AG04450 (cell line): ENCODE measurements at regions not wholly inside any gene's neighbourhood (a gene's known extent, or its start where the extent isn't known, plus 50 kb on each side); places are given as distances from the start of the nearest gene placed in this dataset.

ENCODE experiments used
- CTCF ChIA-PET: fragments of 300-600, 350-600 bp; formaldehyde crosslinking; extraction: SDS; loops from one replicate; lab custom pipeline; 2022; ENCODE audit warnings: antibody characterized with exemption, inconsistent platforms; lab: Charles Lee
- POLR2A ChIA-PET: fragments of 350-600 bp; formaldehyde crosslinking; extraction: SDS; loops from one replicate; lab custom pipeline; 2021; ENCODE audit warnings: antibody characterized with exemption, inconsistent platforms; lab: Yijun Ruan, JAX
- DNase-seq: peaks from one replicate; pipeline ENCODE4 v3.0.0-alpha.2; 2011; ENCODE audit warnings: low read depth, low spot score
- H3K27ac ChIP-seq: one replicate; pipeline ENCODE4 v1.5.1; 2012; ENCODE audit warnings: low read depth, low read length, control low read depth
- H3K27me3 ChIP-seq: one replicate; pipeline ENCODE4 v1.6.0; 2012; ENCODE audit warnings: low read length; ENCODE audit not compliant: control insufficient read depth, insufficient read depth
- H3K4me3 ChIP-seq: 2 replicates; pipeline ENCODE4 v1.5.1; 2011; ENCODE audit warnings: mild to moderate bottlenecking, low read depth, low read length, control low read depth
- H3K9me3 ChIP-seq: 2 replicates; pipeline ENCODE4 v1.5.1; 2012; ENCODE audit warnings: low read length; ENCODE audit not compliant: control insufficient read depth, insufficient read depth
- CTCF ChIP-seq: IDR thresholded peaks from 2 replicates; pipeline ENCODE4 v1.5.1; 2011; ENCODE audit warnings: low read depth, low read length, control low read depth, inconsistent platforms

GRCh38 chrY:8566198-8566597, 771.1 kb upstream of the TSPY4 start:
- H3K27ac ChIP-seq: no peak overlapping the region
- no peaks in the 10 kb centered on the region for H3K27me3 ChIP-seq
- no peak for DNase-seq
- no peak for TF ChIP-seq CTCF
- ChIA-PET POLR2A (no interaction called here), CTCF (no interaction called here)
- H3K4me3 ChIP-seq: no peak overlapping the region
- H3K9me3 ChIP-seq: no peaks in the 10 kb centered on the region; the same call in 1 of the 2 replicates

GRCh38 chrY:8570384-8570783, 766.9 kb upstream of the TSPY4 start:
- no peak for DNase-seq
- Histone ChIP-seq H3K4me3 (no peak overlapping the region), H3K9me3 (no peaks in the 10 kb centered on the region), H3K27ac (no peak overlapping the region), H3K27me3 (no peaks in the 10 kb centered on the region)
- ChIA-PET CTCF (no interaction called here), POLR2A (no interaction called here)
- no peak for TF ChIP-seq CTCF

- H3K9me3 ChIP-seq: no peaks in the 10 kb centered on the region
- no peak for DNase-seq
- no peaks in the 10 kb centered on the region for H3K27me3 ChIP-seq
- ChIA-PET POLR2A (no interaction called here), CTCF (no interaction called here)
- no peak overlapping the region for H3K27ac ChIP-seq
- no peak for TF ChIP-seq CTCF
- no peak overlapping the region for H3K4me3 ChIP-seq
Measured at GRCh38 chrY:8572916-8573315, 764.3 kb upstream of the TSPY4 start.

- no peak for TF ChIP-seq CTCF
- ChIA-PET CTCF (no interaction called here), POLR2A (no interaction called here)
- Histone ChIP-seq H3K9me3 (peaks cover 3% of the 10 kb centered on the region; the same call in 1 of the 2 replicates), H3K27ac (no peak overlapping the region), H3K4me3 (no peak overlapping the region), H3K27me3 (no peaks in the 10 kb centered on the region)
- no peak for DNase-seq
Measured at GRCh38 chrY:8582277-8582850, 754.9 kb upstream of the TSPY4 start.

- Histone ChIP-seq H3K4me3 (no peak overlapping the region), H3K27ac (no peak overlapping the region), H3K9me3 (peaks cover 3% of the 10 kb centered on the region; the same call in 1 of the 2 replicates), H3K27me3 (no peaks in the 10 kb centered on the region)
- ChIA-PET CTCF (no interaction called here), POLR2A (no interaction called here)
- DNase-seq: no peak
- TF ChIP-seq CTCF: no peak
Measured at GRCh38 chrY:8583191-8583590, 754.1 kb upstream of the TSPY4 start.
